IPS-NIHi7 (cell line): ENCODE measurements at regions not wholly inside any gene's neighbourhood (a gene's known extent, or its start where the extent isn't known, plus 50 kb on each side); places are given as distances from the start of the nearest gene placed in this dataset.

Experiments
- DNase-seq: peaks from one replicate; pipeline ENCODE4 v3.0.0; 2012; ENCODE audit warnings: mixed read lengths; ENCODE audit errors: extremely low spot score

GRCh38 chr2:116319935-116320334, 1494.6 kb upstream of the DDX18 start:
- DNase-seq: no peak

- no peak for DNase-seq
Observed at GRCh38 chr2:116329280-116329679, 1485.2 kb upstream of the DDX18 start.

- no peak for DNase-seq
Observed at GRCh38 chr2:116340690-116341089, 1473.8 kb upstream of the DDX18 start.

- DNase-seq: no peak
Observed at GRCh38 chr2:116366212-116366611, 1448.3 kb upstream of the DDX18 start.

GRCh38 chr2:116378786-116379185, 1435.7 kb upstream of the DDX18 start:
- no peak for DNase-seq

GRCh38 chr2:116411211-116411610, 1403.3 kb upstream of the DDX18 start:
- DNase-seq: no peak

- DNase-seq: no peak
Observed at GRCh38 chr2:116413659-116414058, 1400.8 kb upstream of the DDX18 start.

- DNase-seq: no peak
Observed at GRCh38 chr2:116416731-116417377, 1397.6 kb upstream of the DDX18 start.

- no peak for DNase-seq
Observed at GRCh38 chr2:116435648-116436047, 1378.8 kb upstream of the DDX18 start.

GRCh38 chr2:116440104-116440653, 1374.3 kb upstream of the DDX18 start:
- DNase-seq: no peak

GRCh38 chr2:116442418-116442817, 1372.1 kb upstream of the DDX18 start:
- DNase-seq: no peak

GRCh38 chr2:116444256-116444872, 1370.1 kb upstream of the DDX18 start:
- DNase-seq: no peak

GRCh38 chr2:116450990-116451389, 1363.5 kb upstream of the DDX18 start:
- no peak for DNase-seq

GRCh38 chr2:116452651-116453050, 1361.8 kb upstream of the DDX18 start:
- no peak for DNase-seq

GRCh38 chr2:116456429-116456828, 1358.1 kb upstream of the DDX18 start:
- no peak for DNase-seq

GRCh38 chr2:116467243-116467642, 1347.2 kb upstream of the DDX18 start:
- no peak for DNase-seq

- DNase-seq: no peak
Observed at GRCh38 chr2:116477229-116477628, 1337.3 kb upstream of the DDX18 start.

- no peak for DNase-seq
Observed at GRCh38 chr2:116487336-116487735, 1327.2 kb upstream of the DDX18 start.

- DNase-seq: no peak
Observed at GRCh38 chr2:116489292-116489691, 1325.2 kb upstream of the DDX18 start.

GRCh38 chr2:116489944-116490343, 1324.5 kb upstream of the DDX18 start:
- no peak for DNase-seq

- no peak for DNase-seq
Observed at GRCh38 chr2:116490511-116491145, 1323.9 kb upstream of the DDX18 start.

GRCh38 chr2:116491292-116491691, 1323.2 kb upstream of the DDX18 start:
- no peak for DNase-seq

GRCh38 chr2:116499389-116499788, 1315.1 kb upstream of the DDX18 start:
- DNase-seq: no peak
